ENCODE measurements at regions not wholly inside any gene's neighbourhood (a gene's known extent, or its start where the extent isn't known, plus 50 kb on each side); places are given as distances from the start of the nearest gene placed in this dataset.
"Not testable (repeated sequence)": the region's sequence is repeated elsewhere in the genome, so short reads cannot be mapped to it uniquely, and the experiment has no call there.

DNA sequence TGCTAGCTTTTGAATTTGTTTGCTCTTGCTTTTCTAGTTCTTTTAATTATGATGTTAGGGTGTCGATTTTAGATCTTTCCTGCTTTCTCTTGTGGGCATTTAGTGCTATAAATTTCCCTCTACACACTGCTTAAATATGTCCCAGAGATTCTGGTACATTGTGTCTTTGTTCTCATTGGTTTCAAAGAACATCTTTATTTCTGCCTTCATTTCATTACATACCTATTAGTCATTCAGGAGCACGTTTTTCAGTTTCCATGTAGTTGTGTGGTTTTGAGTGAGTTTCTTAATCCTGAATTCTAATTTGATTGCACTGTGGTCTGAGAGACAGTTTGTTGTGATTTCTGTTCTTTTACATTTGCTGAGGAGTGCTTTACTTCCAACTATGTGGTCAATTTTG lies 51.2 kb upstream of the MB21D2 start:
- DNase-seq: not testable (repeated sequence)

GRCh38 chr3:192980632-192981031 lies 63.0 kb upstream of the MB21D2 start:
- DNase-seq: no peak

GRCh38 chr3:192986379-192986778 lies 68.7 kb upstream of the MB21D2 start:
- no peak for DNase-seq

DNA sequence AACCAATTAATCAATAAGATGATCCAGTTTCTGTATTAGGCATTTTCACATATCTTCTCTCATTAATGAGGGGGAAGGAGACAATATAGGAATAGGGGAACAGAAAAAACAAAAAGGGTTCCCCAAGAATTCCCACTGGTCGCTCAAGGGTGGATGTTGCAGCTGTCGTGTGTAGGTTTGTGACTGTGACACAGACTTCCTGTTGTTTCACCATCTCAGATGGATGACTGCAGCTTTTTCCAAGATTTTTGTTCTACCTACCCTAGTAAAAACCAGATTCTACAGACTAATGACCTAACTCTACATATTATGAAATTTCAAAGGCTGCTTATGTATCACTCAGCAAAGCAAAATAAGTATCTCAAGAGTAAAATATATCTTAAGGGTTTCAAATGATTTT lies 73.7 kb upstream of the MB21D2 start:
- DNase-seq: no peak

- DNase-seq: no peak
These were observed 74.7 kb upstream of the MB21D2 start for GRCh38 chr3:192992361-192992760.

DNA sequence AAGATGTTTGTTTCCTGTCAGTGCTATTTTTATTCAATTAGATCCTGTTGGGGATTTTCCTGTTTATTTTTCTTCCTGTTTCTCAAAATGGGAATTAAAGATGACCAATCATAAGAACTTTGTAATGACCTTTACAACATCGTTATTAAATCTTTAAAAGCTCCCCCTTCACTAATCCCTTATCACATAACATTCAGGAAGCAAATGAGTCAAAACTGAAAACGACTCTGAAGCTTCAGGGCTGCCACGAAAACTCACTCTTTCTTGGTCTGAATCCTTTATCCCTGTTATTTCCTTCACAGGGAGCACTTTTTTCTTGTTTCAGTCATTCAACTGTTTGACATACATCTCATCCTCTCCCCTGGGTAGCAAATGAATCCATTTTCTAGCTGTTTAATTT lies 75.8 kb upstream of the MB21D2 start:
- DNase-seq: no peak

GRCh38 chr3:193001113-193001512 lies 83.5 kb upstream of the MB21D2 start:
- not testable (repeated sequence) for DNase-seq

GRCh38 chr3:193003624-193004023 lies 86.0 kb upstream of the MB21D2 start:
- not testable (repeated sequence) for DNase-seq

GRCh38 chr3:193008654-193009053 lies 91.0 kb upstream of the MB21D2 start:
- no peak for DNase-seq

DNA sequence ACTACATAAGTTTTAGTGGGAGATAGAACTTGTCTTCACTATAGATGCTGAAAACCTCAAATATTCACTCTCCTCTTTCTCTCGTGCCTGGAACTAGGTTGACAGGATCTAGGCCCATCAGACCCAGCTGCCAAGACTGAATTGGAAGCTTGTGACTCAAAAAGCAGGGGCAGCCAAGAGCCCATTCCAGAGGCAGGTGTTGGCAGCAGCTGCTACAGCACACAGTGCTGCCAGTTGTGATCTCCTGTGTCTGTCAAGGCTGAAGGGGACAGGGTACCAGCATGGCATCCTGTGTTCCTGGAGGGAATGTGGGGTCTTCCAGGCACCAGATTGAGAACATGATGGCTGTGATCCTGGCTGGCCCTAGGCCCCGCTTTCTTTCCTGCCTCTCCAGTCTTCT lies 92.5 kb upstream of the MB21D2 start:
- no peak for DNase-seq

DNA sequence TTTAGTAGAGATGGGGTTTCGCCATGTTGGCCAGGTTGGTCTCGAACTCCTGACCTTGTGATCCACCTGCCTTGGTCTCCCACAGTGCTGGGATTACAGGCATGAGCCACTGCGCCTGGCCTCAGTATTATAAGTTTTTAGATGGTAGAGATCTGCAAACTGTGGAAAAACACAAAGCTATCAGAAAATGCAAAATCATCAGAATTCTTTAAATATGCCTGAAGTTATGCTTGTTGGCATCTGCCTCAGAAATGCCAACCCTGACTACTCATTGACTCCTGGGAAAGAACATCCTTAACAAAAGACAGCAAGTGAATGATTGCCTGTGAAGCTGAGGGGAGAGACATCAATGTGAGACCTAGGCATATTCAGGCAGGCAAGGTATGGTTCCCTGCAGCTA lies 94.3 kb upstream of the MB21D2 start:
- no peak for DNase-seq

DNA sequence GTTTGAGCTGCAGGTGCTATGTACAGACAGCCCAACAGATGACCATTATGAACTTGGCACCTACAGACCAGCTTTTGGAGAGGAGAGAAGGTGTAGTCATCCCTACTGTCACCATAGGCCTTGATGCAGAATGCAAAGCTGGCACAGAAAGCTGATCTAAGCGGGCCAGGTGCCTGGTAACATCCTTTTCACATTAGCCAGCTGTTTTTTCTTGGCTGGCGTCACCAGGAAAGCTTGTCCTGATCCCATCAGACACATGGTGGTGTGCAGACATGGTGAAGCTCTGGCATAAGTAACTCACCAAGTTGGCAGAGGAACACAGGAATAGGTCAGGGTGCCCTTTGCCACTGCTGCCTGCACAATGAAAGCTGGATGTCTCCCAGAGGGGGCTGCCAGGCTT lies 97.2 kb upstream of the MB21D2 start:
- no peak for DNase-seq

GRCh38 chr3:193016437-193016901 lies 98.8 kb upstream of the MB21D2 start:
- DNase-seq: no peak

GRCh38 chr3:193021506-193022010 lies 103.9 kb upstream of the MB21D2 start:
- no peak for DNase-seq

GRCh38 chr3:193023218-193023617 lies 105.6 kb upstream of the MB21D2 start:
- no peak for DNase-seq

GRCh38 chr3:193028258-193028657 lies 110.6 kb upstream of the MB21D2 start:
- no peak for DNase-seq

- no peak for DNase-seq
These were observed 112.1 kb upstream of the MB21D2 start for GRCh38 chr3:193029800-193030199.

GRCh38 chr3:193030276-193030675 lies 112.6 kb upstream of the MB21D2 start:
- no peak for DNase-seq

DNA sequence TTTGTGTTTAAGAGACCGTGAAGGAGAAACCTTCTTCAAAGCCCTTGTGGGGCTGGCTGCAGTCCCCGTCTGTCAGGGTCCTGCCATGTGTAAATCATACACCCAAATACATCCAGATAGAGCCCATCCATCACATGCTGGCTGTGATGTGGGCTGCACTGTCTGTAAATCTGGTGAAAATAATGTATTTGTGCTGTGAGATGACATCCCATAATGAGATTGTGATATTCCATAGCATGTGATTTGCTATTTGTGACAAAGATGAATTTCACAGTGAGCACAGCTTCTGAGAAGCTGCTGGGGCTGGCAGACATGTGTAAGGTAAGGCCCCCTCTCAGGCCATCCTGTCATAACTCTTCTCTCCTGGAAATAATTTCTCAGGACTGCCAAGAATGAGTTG lies 114.3 kb upstream of the MB21D2 start:
- DNase-seq: no peak

DNA sequence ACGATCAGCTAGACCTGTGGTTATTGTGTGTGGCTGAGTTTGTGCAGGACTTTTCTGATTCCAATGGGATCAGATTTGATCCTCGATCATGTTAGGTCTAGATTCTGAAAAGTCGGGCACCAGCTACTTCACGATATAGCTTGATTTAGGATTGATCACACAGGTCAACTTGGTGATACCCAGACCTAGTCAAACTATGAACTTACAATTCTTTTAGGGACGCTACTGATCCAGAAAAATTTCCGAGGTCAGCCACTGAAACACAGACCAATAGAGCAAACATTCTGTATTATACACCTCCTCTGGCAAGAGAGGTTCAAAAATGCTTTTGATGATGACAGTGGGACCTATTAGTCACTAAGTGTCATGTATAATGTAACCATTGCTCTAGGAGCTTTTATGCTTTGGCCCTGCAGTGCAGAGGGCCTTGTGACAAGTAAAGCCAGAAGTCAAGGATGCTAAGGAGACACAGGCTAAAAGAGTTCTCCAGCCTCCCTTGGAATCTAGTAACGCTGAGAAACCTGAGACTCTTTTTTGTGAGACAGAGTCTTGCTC lies 115.6 kb upstream of the MB21D2 start:
- no peak for DNase-seq

GRCh38 chr3:193037828-193038227 lies 120.2 kb upstream of the MB21D2 start:
- DNase-seq: not testable (repeated sequence)

GRCh38 chr3:193039058-193039457 lies 121.4 kb upstream of the MB21D2 start:
- DNase-seq: no peak

GRCh38 chr3:193040836-193041672 lies 123.4 kb upstream of the MB21D2 start:
- DNase-seq: peak in 1 of 2 donors; percentile 52

DNA sequence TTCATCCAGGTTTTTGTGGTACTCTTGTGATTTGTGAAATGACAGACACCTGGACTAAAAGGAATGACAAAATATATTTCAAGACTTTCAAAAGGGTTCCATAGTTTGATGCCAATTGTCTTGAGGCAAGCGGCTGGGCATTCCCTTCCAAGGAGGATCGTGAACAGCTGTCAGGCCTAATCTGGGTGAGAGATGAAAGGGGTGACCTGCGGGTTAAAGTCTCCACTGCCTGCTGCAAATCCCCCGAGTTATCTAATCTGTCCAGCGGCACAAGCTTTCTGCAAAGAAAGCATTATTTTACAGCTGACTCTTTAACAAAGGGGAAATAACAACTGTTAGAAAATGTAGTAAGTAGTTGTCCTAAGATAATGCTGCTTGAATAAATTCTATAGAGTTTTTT lies 128.7 kb upstream of the MB21D2 start:
- DNase-seq: no peak
